Calu3 (cell line): ENCODE measurements at regions not wholly inside any gene's neighbourhood (a gene's known extent, or its start where the extent isn't known, plus 50 kb on each side); places are given as distances from the start of the nearest gene placed in this dataset.
"Not testable (repeated sequence)": the region's sequence is repeated elsewhere in the genome, so short reads cannot be mapped to it uniquely, and the experiment has no call there.

ENCODE experiments used
- BruUV-seq: library from RNA; stranded (reverse); fragments of 400-500 nt; replicated peaks from 2 replicates; lab custom pipeline; 2021; lab: Mats Ljungman, UMichigan
- CTCF ChIA-PET: fragments of 300-600 bp; sonication (Branson Sonifier 250); formaldehyde crosslinking; loops from one replicate; lab custom pipeline; 2022; ENCODE audit warnings: antibody characterized with exemption; lab: Charles Lee
- DNase-seq: peaks from one replicate; pipeline ENCODE4 v3.0.0; 2022
- H3K27ac Mint-ChIP-seq: one replicate; pipeline ENCODE4 v1.8.0; 2022; ENCODE audit warnings: mixed read lengths; ENCODE audit not compliant: unreplicated experiment
- H3K27me3 Mint-ChIP-seq: one replicate; pipeline ENCODE4 v1.8.0; 2022; ENCODE audit warnings: mixed read lengths; ENCODE audit not compliant: unreplicated experiment
- H3K36me3 Mint-ChIP-seq: one replicate; pipeline ENCODE4 v1.8.0; 2022; ENCODE audit warnings: mild to moderate bottlenecking, moderate library complexity, mixed read lengths; ENCODE audit not compliant: insufficient read depth, unreplicated experiment
- H3K4me1 Mint-ChIP-seq: one replicate; pipeline ENCODE4 v1.8.0; 2022; ENCODE audit warnings: mild to moderate bottlenecking, low read depth, mixed read lengths; ENCODE audit not compliant: unreplicated experiment
- H3K4me3 Mint-ChIP-seq: one replicate; pipeline ENCODE4 v1.8.0; 2022; ENCODE audit warnings: mild to moderate bottlenecking, low read depth, moderate library complexity, mixed read lengths; ENCODE audit not compliant: unreplicated experiment
- H3K9me3 Mint-ChIP-seq: one replicate; pipeline ENCODE4 v1.8.0; 2022; ENCODE audit warnings: low read depth, mixed read lengths; ENCODE audit not compliant: unreplicated experiment
- intact Hi-C: fragments of 100-400 bp; cut with micrococcal nuclease; formaldehyde crosslinking; loops from one replicate; pipeline ENCODE4 v1.10.0; 2022; ENCODE audit not compliant: unreplicated experiment
- TF ChIP-seq, protein P1 (sequence below): fragments of 200-600 bp; IDR thresholded peaks from one replicate; pipeline ENCODE4 v1.8.0; 2022; ENCODE audit warnings: antibody characterized with exemption; ENCODE audit not compliant: unreplicated experiment

DNA sequence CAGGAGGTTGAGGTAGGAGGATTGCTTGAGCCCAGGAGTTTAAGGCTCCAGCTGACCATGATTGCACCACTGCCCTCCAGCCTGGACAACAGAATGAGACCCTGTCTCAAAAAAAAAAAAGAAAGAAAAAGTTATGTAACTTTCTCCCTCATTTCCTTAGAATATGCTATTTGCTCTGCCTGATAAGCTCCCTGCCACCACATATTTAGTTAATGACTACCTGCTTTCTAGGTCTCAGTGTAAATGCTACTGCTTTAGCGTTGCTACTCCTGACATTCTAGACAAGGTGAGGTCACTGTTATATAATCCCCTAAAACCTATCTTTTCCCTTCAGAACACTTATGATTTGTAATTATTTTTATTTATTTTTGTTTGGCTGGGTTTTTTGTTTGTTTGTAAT is 86.3 kb upstream of the AMN1 start:
- H3K36me3 Mint-ChIP-seq, result no peaks in the 10 kb centered on the region
- H3K9me3 Mint-ChIP-seq, result no peaks in the 10 kb centered on the region
- H3K27ac Mint-ChIP-seq, result no peak overlapping the region
- H3K4me3 Mint-ChIP-seq, result no peak overlapping the region
- TF ChIP-seq, protein P1, sequence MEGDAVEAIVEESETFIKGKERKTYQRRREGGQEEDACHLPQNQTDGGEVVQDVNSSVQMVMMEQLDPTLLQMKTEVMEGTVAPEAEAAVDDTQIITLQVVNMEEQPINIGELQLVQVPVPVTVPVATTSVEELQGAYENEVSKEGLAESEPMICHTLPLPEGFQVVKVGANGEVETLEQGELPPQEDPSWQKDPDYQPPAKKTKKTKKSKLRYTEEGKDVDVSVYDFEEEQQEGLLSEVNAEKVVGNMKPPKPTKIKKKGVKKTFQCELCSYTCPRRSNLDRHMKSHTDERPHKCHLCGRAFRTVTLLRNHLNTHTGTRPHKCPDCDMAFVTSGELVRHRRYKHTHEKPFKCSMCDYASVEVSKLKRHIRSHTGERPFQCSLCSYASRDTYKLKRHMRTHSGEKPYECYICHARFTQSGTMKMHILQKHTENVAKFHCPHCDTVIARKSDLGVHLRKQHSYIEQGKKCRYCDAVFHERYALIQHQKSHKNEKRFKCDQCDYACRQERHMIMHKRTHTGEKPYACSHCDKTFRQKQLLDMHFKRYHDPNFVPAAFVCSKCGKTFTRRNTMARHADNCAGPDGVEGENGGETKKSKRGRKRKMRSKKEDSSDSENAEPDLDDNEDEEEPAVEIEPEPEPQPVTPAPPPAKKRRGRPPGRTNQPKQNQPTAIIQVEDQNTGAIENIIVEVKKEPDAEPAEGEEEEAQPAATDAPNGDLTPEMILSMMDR, result no peak
- CTCF ChIA-PET, result no interaction called here
- peaks cover 19% of the 10 kb centered on the region for H3K4me1 Mint-ChIP-seq
- no peaks in the 10 kb centered on the region for H3K27me3 Mint-ChIP-seq
- BruUV-seq, result no TSS peak
- DNase-seq, result no peak
- intact Hi-C loops, result no loop called here

DNA sequence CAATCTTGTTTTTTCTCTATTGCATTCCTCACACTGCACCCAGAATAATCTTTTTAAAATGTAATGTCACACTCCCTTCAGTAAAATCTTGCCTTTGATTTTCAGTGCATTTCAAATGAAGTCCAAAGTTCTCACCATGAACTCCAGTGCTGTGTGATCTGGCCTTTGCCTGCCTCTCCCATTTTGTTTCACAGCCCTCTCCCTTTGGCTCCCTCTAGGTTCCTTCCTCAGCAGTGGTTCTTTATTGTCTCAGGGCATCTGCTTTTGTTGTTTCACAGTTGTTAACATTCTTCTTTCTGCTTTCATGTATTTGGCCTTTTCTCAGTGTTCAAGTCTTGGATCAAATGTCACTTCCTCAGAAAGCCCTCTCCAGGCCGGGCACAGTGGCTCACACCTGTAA is 84.5 kb upstream of the AMN1 start:
- TF ChIP-seq, protein P1, result no peak
- no peak overlapping the region for H3K4me3 Mint-ChIP-seq
- no peaks in the 10 kb centered on the region for H3K27me3 Mint-ChIP-seq
- H3K4me1 Mint-ChIP-seq, result peaks cover 19% of the 10 kb centered on the region
- BruUV-seq, result no TSS peak
- H3K9me3 Mint-ChIP-seq, result no peaks in the 10 kb centered on the region
- DNase-seq, result no peak
- no peaks in the 10 kb centered on the region for H3K36me3 Mint-ChIP-seq
- no peak overlapping the region for H3K27ac Mint-ChIP-seq
- CTCF ChIA-PET, result no interaction called here
- intact Hi-C loops, result no loop called here

- Mint-ChIP-seq H3K27ac (no peak overlapping the region), H3K4me1 (peaks cover 8% of the 10 kb centered on the region), H3K36me3 (no peaks in the 10 kb centered on the region), H3K27me3 (no peaks in the 10 kb centered on the region), H3K9me3 (no peaks in the 10 kb centered on the region), H3K4me3 (no peak overlapping the region)
- no peak for DNase-seq
- intact Hi-C loops, result no loop called here
- TF ChIP-seq, protein P1, result no peak
- CTCF ChIA-PET, result interaction anchor here (0.7 kb wide), 1 partner anchor 881 kb away, joined by 3 read pairs; the partner anchor contains the start of gene TSPAN11
- no TSS peak for BruUV-seq
These were observed 78.9 kb upstream of the AMN1 start for GRCh38 chr12:31807773-31808097.

- H3K4me3 Mint-ChIP-seq, DNase-seq, H3K4me1 Mint-ChIP-seq, BruUV-seq, H3K36me3 Mint-ChIP-seq, H3K27ac Mint-ChIP-seq, intact Hi-C loops, H3K9me3 Mint-ChIP-seq, H3K27me3 Mint-ChIP-seq: not testable (repeated sequence)
- CTCF ChIA-PET, result interaction anchor here (0.7 kb wide), 1 partner anchor 881 kb away, joined by 3 read pairs; the partner anchor contains the start of gene TSPAN11
These were observed 78.4 kb upstream of the AMN1 start for GRCh38 chr12:31807081-31807772.

- H3K27ac Mint-ChIP-seq, H3K9me3 Mint-ChIP-seq, H3K36me3 Mint-ChIP-seq, H3K4me1 Mint-ChIP-seq, H3K4me3 Mint-ChIP-seq, DNase-seq, CTCF ChIA-PET, BruUV-seq, H3K27me3 Mint-ChIP-seq, intact Hi-C loops: not testable (repeated sequence)
These were observed 76.9 kb upstream of the AMN1 start for GRCh38 chr12:31805681-31806080.

- H3K27ac Mint-ChIP-seq, H3K9me3 Mint-ChIP-seq, DNase-seq, intact Hi-C loops, H3K4me1 Mint-ChIP-seq, BruUV-seq, H3K36me3 Mint-ChIP-seq, H3K27me3 Mint-ChIP-seq, H3K4me3 Mint-ChIP-seq: not testable (repeated sequence)
- CTCF ChIA-PET, result interaction anchor here (1.0 kb wide), 1 partner anchor 11 kb away, joined by 3 read pairs; no protein-coding TSS in a partner anchor
These were observed 75.9 kb upstream of the AMN1 start for GRCh38 chr12:31804707-31805106.
